ENCODE measurements at regions not wholly inside any gene's neighbourhood (a gene's known extent, or its start where the extent isn't known, plus 50 kb on each side); places are given as distances from the start of the nearest gene placed in this dataset.

DNA sequence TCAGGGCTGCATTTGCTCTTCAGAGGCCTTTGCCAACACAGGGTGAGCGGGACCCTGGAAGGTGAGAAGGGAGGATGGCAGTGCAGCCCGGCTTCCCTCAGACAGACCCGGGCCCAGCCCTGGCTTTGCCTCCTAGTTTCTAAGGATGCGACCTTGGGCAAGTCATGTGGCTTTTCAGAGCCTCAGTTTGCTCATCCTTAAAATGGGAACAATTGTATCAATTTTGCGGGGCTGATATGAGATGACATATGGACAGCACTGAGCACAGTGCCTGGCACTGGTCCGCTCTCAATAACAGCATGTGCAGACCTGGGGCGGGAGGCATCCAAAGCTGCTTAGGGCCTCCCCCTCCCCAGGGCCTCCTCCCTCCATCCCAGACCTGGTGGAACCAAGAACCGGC is 74.7 kb upstream of the THY1 start:
- TF ChIP-seq, protein P1, sequence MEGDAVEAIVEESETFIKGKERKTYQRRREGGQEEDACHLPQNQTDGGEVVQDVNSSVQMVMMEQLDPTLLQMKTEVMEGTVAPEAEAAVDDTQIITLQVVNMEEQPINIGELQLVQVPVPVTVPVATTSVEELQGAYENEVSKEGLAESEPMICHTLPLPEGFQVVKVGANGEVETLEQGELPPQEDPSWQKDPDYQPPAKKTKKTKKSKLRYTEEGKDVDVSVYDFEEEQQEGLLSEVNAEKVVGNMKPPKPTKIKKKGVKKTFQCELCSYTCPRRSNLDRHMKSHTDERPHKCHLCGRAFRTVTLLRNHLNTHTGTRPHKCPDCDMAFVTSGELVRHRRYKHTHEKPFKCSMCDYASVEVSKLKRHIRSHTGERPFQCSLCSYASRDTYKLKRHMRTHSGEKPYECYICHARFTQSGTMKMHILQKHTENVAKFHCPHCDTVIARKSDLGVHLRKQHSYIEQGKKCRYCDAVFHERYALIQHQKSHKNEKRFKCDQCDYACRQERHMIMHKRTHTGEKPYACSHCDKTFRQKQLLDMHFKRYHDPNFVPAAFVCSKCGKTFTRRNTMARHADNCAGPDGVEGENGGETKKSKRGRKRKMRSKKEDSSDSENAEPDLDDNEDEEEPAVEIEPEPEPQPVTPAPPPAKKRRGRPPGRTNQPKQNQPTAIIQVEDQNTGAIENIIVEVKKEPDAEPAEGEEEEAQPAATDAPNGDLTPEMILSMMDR (conservative IDR thresholded peaks at IDR 0.05 in 1 of 2, IDR thresholded peaks at IDR 0.05 in 1 of 2; ENCODE audit: low read depth in 1 of 2, low read length in 2 of 2), result no peak
- TF ChIP-seq EZH2 (IDR thresholded peaks at IDR 0.05; ENCODE audit: low read length, missing control alignments), result no peak

Data from fibroblast of lung (primary cell).